Tibial nerve (tissue), 4 donors: ENCODE measurements at regions not wholly inside any gene's neighbourhood (a gene's known extent, or its start where the extent isn't known, plus 50 kb on each side); places are given as distances from the start of the nearest gene placed in this dataset.

Experiments used
- DNase-seq, 2 donors: peaks; one replicate each; pipeline ENCODE4 v3.0.0-alpha.2; 2019; ENCODE audit warnings: low spot score in 2 of 2
- H3K27ac ChIP-seq, 4 donors: fragments of 200-600 bp; sonication (generic) in 3 of 4; one replicate each; pipeline ENCODE4 v1.5.1; 2017 to 2019; ENCODE audit warnings: mild to moderate bottlenecking in 1 of 4
- H3K27me3 ChIP-seq, 2 donors: fragments of 200-600 bp; sonication (generic) in 1 of 2; one replicate each; pipeline versions ENCODE4 v1.5.1 to v1.6.0; 2017 to 2019
- H3K36me3 ChIP-seq, 3 donors: fragments of 200-600 bp; sonication (generic); one replicate each; pipeline ENCODE4 v1.5.1; 2018 to 2019
- H3K4me1 ChIP-seq, 4 donors: fragments of 200-600 bp; sonication (generic) in 3 of 4; one replicate each; pipeline ENCODE4 v1.5.1; 2017 to 2019
- H3K4me3 ChIP-seq, 4 donors: fragments of 200-600 bp; sonication (generic) in 3 of 4; one replicate each; pipeline ENCODE4 v1.5.1; 2017 to 2019; ENCODE audit warnings: mild to moderate bottlenecking in 1 of 4, moderate library complexity in 1 of 4
- H3K9me3 ChIP-seq, 4 donors: fragments of 200-600 bp; sonication (generic) in 3 of 4; one replicate each; pipeline ENCODE4 v1.5.1; 2017 to 2019
- EP300 ChIP-seq, 2 donors: sonication (generic); formaldehyde crosslinking; IDR thresholded peaks; one replicate each; pipeline ENCODE4 v1.6.1; 2017; ENCODE audit warnings: antibody characterized with exemption in 2 of 2, mild to moderate bottlenecking in 1 of 2
- POLR2A ChIP-seq, 2 donors: fragments of 450-650 bp; IDR thresholded peaks; one replicate each; pipeline ENCODE4 v1.6.1; 2017; ENCODE audit warnings: antibody characterized with exemption in 2 of 2, mild to moderate bottlenecking in 2 of 2, moderate library complexity in 2 of 2
- WGBS, 2 donors: methylation state at CpG; one replicate each; pipeline ENCODE4 v1.1.5; 2018; 5-methylcytosine and 5-hydroxymethylcytosine counted together
- TF ChIP-seq, protein P1 (sequence below), 5 experiments: fragments of 200-600 bp in 3 of 5; fragments of 450-650 bp in 2 of 5; sonication (generic) in 3 of 5; IDR thresholded peaks; one replicate each; pipeline ENCODE4 v1.5.1; 2016 to 2019; ENCODE audit warnings: antibody characterized with exemption in 5 of 5, mild to moderate bottlenecking in 3 of 5, moderate library complexity in 2 of 5

GRCh38 chr2:2720351-2720750, 389.3 kb upstream of the MYT1L start:
- no peak overlapping the region for H3K4me3 ChIP-seq
- no peak for DNase-seq
- no peaks in the 10 kb centered on the region for H3K4me1 ChIP-seq
- no peak for TF ChIP-seq EP300 (IDR thresholded peaks at IDR 0.05)
- TF ChIP-seq, protein P1, sequence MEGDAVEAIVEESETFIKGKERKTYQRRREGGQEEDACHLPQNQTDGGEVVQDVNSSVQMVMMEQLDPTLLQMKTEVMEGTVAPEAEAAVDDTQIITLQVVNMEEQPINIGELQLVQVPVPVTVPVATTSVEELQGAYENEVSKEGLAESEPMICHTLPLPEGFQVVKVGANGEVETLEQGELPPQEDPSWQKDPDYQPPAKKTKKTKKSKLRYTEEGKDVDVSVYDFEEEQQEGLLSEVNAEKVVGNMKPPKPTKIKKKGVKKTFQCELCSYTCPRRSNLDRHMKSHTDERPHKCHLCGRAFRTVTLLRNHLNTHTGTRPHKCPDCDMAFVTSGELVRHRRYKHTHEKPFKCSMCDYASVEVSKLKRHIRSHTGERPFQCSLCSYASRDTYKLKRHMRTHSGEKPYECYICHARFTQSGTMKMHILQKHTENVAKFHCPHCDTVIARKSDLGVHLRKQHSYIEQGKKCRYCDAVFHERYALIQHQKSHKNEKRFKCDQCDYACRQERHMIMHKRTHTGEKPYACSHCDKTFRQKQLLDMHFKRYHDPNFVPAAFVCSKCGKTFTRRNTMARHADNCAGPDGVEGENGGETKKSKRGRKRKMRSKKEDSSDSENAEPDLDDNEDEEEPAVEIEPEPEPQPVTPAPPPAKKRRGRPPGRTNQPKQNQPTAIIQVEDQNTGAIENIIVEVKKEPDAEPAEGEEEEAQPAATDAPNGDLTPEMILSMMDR (IDR thresholded peaks at IDR 0.05): no peak
- TF ChIP-seq POLR2A (IDR thresholded peaks at IDR 0.05): no peak
- no peaks in the 10 kb centered on the region for H3K9me3 ChIP-seq
- no peak overlapping the region for H3K27ac ChIP-seq
- 71 to 77% methylated on average over 9 of the region's 9 CpGs for WGBS, 2 donors
- H3K36me3 ChIP-seq: no peaks in the 10 kb centered on the region
- H3K27me3 ChIP-seq: no peaks in the 10 kb centered on the region

DNA sequence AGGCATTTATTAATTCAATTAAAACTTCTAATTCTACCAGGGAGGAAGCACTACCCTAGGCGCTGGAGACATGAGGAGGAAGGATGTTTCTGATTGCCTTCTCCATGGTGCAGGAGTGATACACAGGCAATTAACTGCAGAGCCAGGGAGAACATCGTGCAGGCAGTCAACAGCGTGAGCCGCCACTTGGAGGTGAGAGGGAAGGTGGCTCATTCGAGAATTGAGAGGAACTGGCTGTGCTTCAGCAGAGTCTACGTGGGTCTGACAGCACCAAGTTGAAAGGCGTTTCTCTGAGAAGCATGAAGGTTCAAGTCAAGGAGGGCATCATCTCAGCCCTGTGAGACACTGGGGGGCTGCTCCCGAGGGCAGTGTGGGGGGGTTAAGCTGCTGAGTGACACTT, 388.7 kb upstream of the MYT1L start:
- Histone ChIP-seq H3K27me3 (no peaks in the 10 kb centered on the region), H3K4me1 (no peaks in the 10 kb centered on the region), H3K36me3 (no peaks in the 10 kb centered on the region), H3K27ac (no peak overlapping the region), H3K4me3 (no peak overlapping the region), H3K9me3 (no peaks in the 10 kb centered on the region)
- 73 to 82% methylated on average over 8 of the region's 8 CpGs for WGBS, 2 donors
- DNase-seq: no peak
- no peak for TF ChIP-seq POLR2A (IDR thresholded peaks at IDR 0.05)
- no peak for TF ChIP-seq EP300 (IDR thresholded peaks at IDR 0.05)
- TF ChIP-seq, protein P1 (IDR thresholded peaks at IDR 0.05): no peak

DNA sequence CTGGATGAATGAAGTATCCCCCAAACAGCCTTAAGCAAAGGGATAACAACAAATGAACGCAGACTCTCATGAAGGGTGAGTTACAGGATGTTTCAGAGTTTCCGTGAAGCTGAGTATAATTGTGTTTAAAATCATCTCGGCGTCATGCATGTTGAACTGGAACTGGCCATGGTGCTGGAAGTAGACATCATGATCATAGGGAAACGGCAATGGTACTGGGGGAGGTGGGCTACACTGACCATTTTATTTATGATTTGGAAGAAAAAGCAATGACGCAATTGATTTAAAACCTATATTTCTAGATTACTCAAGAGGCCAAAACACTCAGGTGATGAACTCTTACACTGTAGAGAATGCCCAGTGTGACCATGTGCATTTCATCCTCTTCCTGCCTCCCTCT, 387.9 kb upstream of the MYT1L start:
- H3K4me3 ChIP-seq: no peak overlapping the region
- H3K4me1 ChIP-seq: no peaks in the 10 kb centered on the region
- no peaks in the 10 kb centered on the region for H3K36me3 ChIP-seq
- H3K9me3 ChIP-seq: no peaks in the 10 kb centered on the region
- no peak for TF ChIP-seq EP300 (IDR thresholded peaks at IDR 0.05)
- TF ChIP-seq, protein P1 (IDR thresholded peaks at IDR 0.05): no peak
- no peak for TF ChIP-seq POLR2A (IDR thresholded peaks at IDR 0.05)
- H3K27ac ChIP-seq: no peak overlapping the region
- H3K27me3 ChIP-seq: no peaks in the 10 kb centered on the region
- 33% methylated on average over 6 of the region's 6 CpGs for WGBS, 2 donors
- DNase-seq: no peak

- Histone ChIP-seq H3K27ac (no peak overlapping the region), H3K9me3 (no peaks in the 10 kb centered on the region), H3K4me1 (no peaks in the 10 kb centered on the region), H3K27me3 (no peaks in the 10 kb centered on the region), H3K36me3 (no peaks in the 10 kb centered on the region), H3K4me3 (no peak overlapping the region)
- TF ChIP-seq EP300 (IDR thresholded peaks at IDR 0.05) (no peak), POLR2A (IDR thresholded peaks at IDR 0.05) (no peak)
- TF ChIP-seq, protein P1 (IDR thresholded peaks at IDR 0.05): no peak
- no peak for DNase-seq
- 74 to 79% methylated on average over 7 of the region's 7 CpGs for WGBS, 2 donors
Observed at GRCh38 chr2:2717406-2717805, 386.3 kb upstream of the MYT1L start.

DNA sequence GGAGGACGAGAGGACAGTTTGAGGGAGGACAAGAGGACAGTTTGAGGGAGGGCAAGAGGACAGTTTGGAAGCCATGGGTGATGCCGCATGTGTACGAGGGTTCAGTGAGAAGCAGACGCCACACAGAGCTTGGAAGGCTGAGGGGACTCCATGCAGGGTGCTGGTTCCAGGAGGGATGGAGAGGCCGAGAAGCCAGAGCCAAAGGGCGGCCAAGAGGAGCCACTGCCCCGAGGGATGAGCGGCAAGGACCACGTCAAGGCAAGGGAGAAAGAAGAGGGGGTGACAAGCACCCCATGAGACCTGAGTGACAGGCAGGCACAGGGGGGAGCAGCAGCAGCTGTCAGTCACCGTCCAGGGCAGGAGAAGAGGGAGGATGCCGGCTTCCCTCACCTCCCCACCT, 385.7 kb upstream of the MYT1L start:
- no peaks in the 10 kb centered on the region for H3K27me3 ChIP-seq

More for the DNA sequence above, 385.7 kb upstream of the MYT1L start:
- Histone ChIP-seq H3K36me3 (no peaks in the 10 kb centered on the region), H3K4me3 (no peak overlapping the region), H3K9me3 (no peaks in the 10 kb centered on the region), H3K27ac (no peak overlapping the region), H3K4me1 (no peaks in the 10 kb centered on the region)
- no peak for TF ChIP-seq EP300 (IDR thresholded peaks at IDR 0.05)
- 77 to 79% methylated on average over 11 of the region's 11 CpGs for WGBS, 2 donors
- DNase-seq: no peak
